Renal pelvis (tissue), 1 donor: ENCODE measurements at regions not wholly inside any gene's neighbourhood (a gene's known extent, or its start where the extent isn't known, plus 50 kb on each side); places are given as distances from the start of the nearest gene placed in this dataset.
"Not testable (repeated sequence)": the region's sequence is repeated elsewhere in the genome, so short reads cannot be mapped to it uniquely, and the experiment has no call there.

Source experiments
- DNase-seq: peaks from one replicate; pipeline ENCODE4 v3.0.0-alpha.2; 2013

- DNase-seq = no peak
Observed at GRCh38 chr20:8990770-8991169, 78.1 kb upstream of the PLCB4 start.

GRCh38 chr20:8994045-8994444 lies 74.8 kb upstream of the PLCB4 start:
- DNase-seq = no peak

- no peak for DNase-seq
Observed at GRCh38 chr20:8995761-8996160, 73.1 kb upstream of the PLCB4 start.

- no peak for DNase-seq
Observed at GRCh38 chr20:8996817-8997512, 71.9 kb upstream of the PLCB4 start.

- DNase-seq = no peak
Observed at GRCh38 chr20:8997701-8998117, 71.2 kb upstream of the PLCB4 start.

- peak; percentile 48 for DNase-seq
Observed at GRCh38 chr20:9011121-9011520, 57.8 kb upstream of the PLCB4 start.

GRCh38 chr20:9015232-9015983 lies 53.5 kb upstream of the PLCB4 start:
- DNase-seq = not testable (repeated sequence)

GRCh38 chr20:9015984-9016324 lies 52.9 kb upstream of the PLCB4 start:
- DNase-seq = no peak

GRCh38 chr20:9018346-9018745 lies 50.5 kb upstream of the PLCB4 start:
- DNase-seq = no peak
